GM12878 (cell line): ENCODE measurements at regions not wholly inside any gene's neighbourhood (a gene's known extent, or its start where the extent isn't known, plus 50 kb on each side); places are given as distances from the start of the nearest gene placed in this dataset.

ENCODE experiments used
- ATAC-seq: fragments of 200-7000 bp; cut with Tn5 transposase; 3 replicates; pipeline ENCODE4 v1.9.1; 2020; ENCODE audit warnings: mild to moderate bottlenecking, moderate library complexity
- BruUV-seq: library from RNA; stranded (reverse); fragments of 400-500 nt; replicated peaks from 2 replicates; lab custom pipeline; 2021; lab: Mats Ljungman, UMichigan
- CTCF ChIA-PET: fragments of 300-600 bp; sonication (Branson Sonifier 250); formaldehyde crosslinking; extraction: SDS; loops from one replicate; lab custom pipeline; 2021; ENCODE audit warnings: inconsistent platforms; lab: Yijun Ruan, JAX
- POLR2A ChIA-PET: fragments of 350-600 bp; formaldehyde crosslinking; extraction: SDS; loops from one replicate; lab custom pipeline; 2021; ENCODE audit warnings: inconsistent platforms; lab: Charles Lee
- RAD21 ChIA-PET: fragments of 300-600 bp; sonication (Branson Sonifier 250); formaldehyde crosslinking; loops from one replicate; lab custom pipeline; 2023; ENCODE audit warnings: antibody characterized with exemption; ENCODE audit not compliant: unreplicated experiment; lab: Charles Lee
- SMC1A ChIA-PET: fragments of 300-600 bp; sonication (Branson Sonifier 250); formaldehyde crosslinking; loops from one replicate; lab custom pipeline; 2023; ENCODE audit not compliant: unreplicated experiment, uncharacterized antibody; lab: Charles Lee
- DNase-seq: peaks from one replicate; pipeline ENCODE4 v3.0.0-alpha.2; 2011; ENCODE audit warnings: low read depth, low spot score
- FAIRE-seq: peaks from 3 replicates; lab custom pipeline; 2011; peaks lifted over from hg19 to GRCh38; lab: Jason Lieb, UNC
- H2AFZ ChIP-seq: 2 replicates; pipeline ENCODE4 v1.6.0; 2011; ENCODE audit warnings: low read depth, low read length, control low read depth; ENCODE audit not compliant: control insufficient read depth
- H3K27ac ChIP-seq: 2 replicates; pipeline ENCODE4 v1.5.1; 2011; ENCODE audit warnings: control low read depth; ENCODE audit not compliant: control insufficient read depth, insufficient read depth
- H3K27me3 ChIP-seq, 2 experiments: replicated peaks in 1 of 2; 2 replicates each; pipeline versions ENCODE4 v1.6.0 to v1.6.1; 2011; ENCODE audit warnings: low read length in 1 of 2; ENCODE audit not compliant: control insufficient read depth in 2 of 2, insufficient read depth in 2 of 2
- H3K36me3 ChIP-seq, 2 experiments: 2 replicates each; pipeline ENCODE4 v1.5.1; 2011; ENCODE audit warnings: low read length in 1 of 2; ENCODE audit not compliant: control insufficient read depth in 2 of 2, insufficient read depth in 2 of 2
- H3K4me1 ChIP-seq: 2 replicates; pipeline ENCODE4 v1.6.1; 2011; ENCODE audit warnings: mild to moderate bottlenecking, low read length, moderate library complexity, mixed read lengths; ENCODE audit not compliant: control insufficient read depth, insufficient read depth
- H3K4me2 ChIP-seq: 2 replicates; pipeline ENCODE4 v1.6.0; 2011; ENCODE audit warnings: control low read depth; ENCODE audit not compliant: control insufficient read depth, insufficient read depth
- H3K4me3 ChIP-seq: fragments of 200-600 bp; sonication (generic); 2 replicates; pipeline ENCODE4 v1.5.1; 2016
- H3K79me2 ChIP-seq: 2 replicates; pipeline ENCODE4 v1.6.0; 2011; ENCODE audit warnings: low read length; ENCODE audit not compliant: control insufficient read depth, insufficient read depth
- H3K9ac ChIP-seq: 2 replicates; pipeline ENCODE4 v1.8.0; 2011; ENCODE audit warnings: low read length, control low read depth, mixed read lengths; ENCODE audit not compliant: control insufficient read depth, insufficient read depth
- H3K9me3 ChIP-seq: replicated peaks from 3 replicates; pipeline ENCODE4 v1.5.1; 2011; ENCODE audit warnings: mild to moderate bottlenecking, low read length; ENCODE audit not compliant: control insufficient read depth, insufficient read depth
- H4K20me1 ChIP-seq: 2 replicates; pipeline ENCODE4 v1.6.0; 2011; ENCODE audit not compliant: control insufficient read depth, insufficient read depth
- BCL11A ChIP-seq: IDR thresholded peaks from 2 replicates; pipeline ENCODE4 v1.6.1; 2011; ENCODE audit warnings: low read depth, low read length
- CHD4 ChIP-seq: fragments of 200-600 bp; sonication (generic); IDR thresholded peaks from 2 replicates; pipeline ENCODE4 v1.6.1; 2016; ENCODE audit warnings: mild to moderate bottlenecking
- GABPA ChIP-seq: IDR thresholded peaks from 2 replicates; pipeline ENCODE4 v1.6.1; 2014; ENCODE audit warnings: antibody characterized with exemption, low read depth, mild to moderate bottlenecking, inconsistent platforms
- HCFC1 ChIP-seq: fragments of 150-350 bp; IDR thresholded peaks from 2 replicates; pipeline ENCODE4 v1.6.1; 2014; ENCODE audit warnings: low read length
- KDM1A ChIP-seq: fragments of 200-600 bp; sonication (generic); IDR thresholded peaks from 2 replicates; pipeline ENCODE4 v1.6.1; 2016; ENCODE audit warnings: borderline replicate concordance
- MTA3 ChIP-seq: IDR thresholded peaks from 2 replicates; pipeline ENCODE4 v1.6.1; 2012; ENCODE audit warnings: low read length, inconsistent platforms, borderline replicate concordance
- NFYB ChIP-seq: IDR thresholded peaks from 2 replicates; pipeline ENCODE4 v1.6.1; 2011; ENCODE audit warnings: low read depth, mild to moderate bottlenecking, low read length, improper control_type of control experiment, moderate library complexity; ENCODE audit not compliant: insufficient read depth
- RB1 ChIP-seq: fragments of 450-650 bp; formaldehyde crosslinking; IDR thresholded peaks from 2 replicates; pipeline ENCODE4 v1.6.1; 2017; ENCODE audit warnings: mild to moderate bottlenecking, borderline replicate concordance
- SMAD1 ChIP-seq: fragments of 450-650 bp; IDR thresholded peaks from 2 replicates; pipeline ENCODE4 v1.6.1; 2018; ENCODE audit warnings: mild to moderate bottlenecking, low read depth; ENCODE audit not compliant: partially characterized antibody
- SRF ChIP-seq, 2 experiments: IDR thresholded peaks; 2 replicates each; pipeline ENCODE4 v1.6.1; 2011; ENCODE audit warnings: low read depth in 2 of 2, low read length in 2 of 2, mild to moderate bottlenecking in 1 of 2, moderate library complexity in 1 of 2
- SUPT20H ChIP-seq: IDR thresholded peaks from 2 replicates; pipeline ENCODE4 v1.6.1; 2011; ENCODE audit warnings: low read depth, mild to moderate bottlenecking, low read length, moderate library complexity, borderline replicate concordance; ENCODE audit not compliant: control insufficient read depth
- TCF3 ChIP-seq: IDR thresholded peaks from 2 replicates; pipeline ENCODE4 v1.6.1; 2012; ENCODE audit warnings: low read depth, mild to moderate bottlenecking, low read length, borderline replicate concordance; ENCODE audit not compliant: insufficient read depth
- WGBS: methylation state at CpG from one replicate; pipeline ENCODE4 v1.1.6; 2016; ENCODE audit warnings: low lambda C conversion rate; ENCODE audit not compliant: insufficient replicate concordance, insufficient coverage; ENCODE audit errors: missing lambda C conversion rate; 5-methylcytosine and 5-hydroxymethylcytosine counted together
- in situ Hi-C: fragments of 300-500 bp; cut with MboI; formaldehyde crosslinking; loops from 9 replicates; pipeline ENCODE4 v1.14.3; 2018; ENCODE audit warnings: mixed read lengths
- intact Hi-C: fragments of 100-400 bp; cut with micrococcal nuclease; formaldehyde crosslinking; loops from one replicate; pipeline ENCODE4 v1.14.2; 2022; ENCODE audit not compliant: unreplicated experiment

DNA sequence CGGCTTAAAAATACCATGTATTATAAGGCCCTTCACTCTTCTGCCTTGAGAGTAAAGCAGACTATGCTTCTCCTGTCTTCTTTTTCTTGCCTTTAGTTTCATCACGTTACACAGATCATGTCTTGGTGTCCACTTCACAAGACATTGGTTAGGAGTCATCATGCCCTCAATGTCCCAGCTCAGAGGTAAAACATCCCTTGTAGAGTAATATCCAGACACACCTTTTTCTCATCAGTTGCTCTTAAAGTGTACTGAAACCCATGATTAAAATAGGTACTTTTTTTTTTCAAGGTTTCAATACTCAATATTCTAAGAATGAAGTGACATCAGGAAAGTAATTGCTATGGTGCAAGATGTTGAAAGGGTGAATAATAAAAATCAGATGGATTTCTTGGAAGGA, 267.8 kb downstream of the PMP22 start:
- H4K20me1 ChIP-seq: no peaks in the 10 kb centered on the region
- no peaks in the 10 kb centered on the region for H3K79me2 ChIP-seq
- intact Hi-C loops: no loop called here
- no peak overlapping the region for H2AFZ ChIP-seq
- no peak overlapping the region for H3K4me3 ChIP-seq
- DNase-seq (no peak), FAIRE-seq (no peak), ATAC-seq (no peak)
- no peak overlapping the region for H3K4me2 ChIP-seq
- WGBS: 26% methylated on average over 2 of the region's 2 CpGs
- no peak overlapping the region for H3K27ac ChIP-seq
- no peak overlapping the region for H3K9ac ChIP-seq
- no peaks in the 10 kb centered on the region for H3K36me3 ChIP-seq
- TF ChIP-seq SUPT20H (no peak), SRF (IDR thresholded peaks at IDR 0.05; ENCODE audit: low read depth in 2 of 2, low read length in 2 of 2) (no peak), RB1 (no peak), HCFC1 (no peak), NFYB (no peak), SMAD1 (no peak), CHD4 (no peak)
- H3K4me1 ChIP-seq: no peaks in the 10 kb centered on the region
- CTCF ChIA-PET: no interaction called here
- SMC1A ChIA-PET: no interaction called here
- RAD21 ChIA-PET: no interaction called here
- POLR2A ChIA-PET: no interaction called here
- H3K27me3 ChIP-seq: no peaks in the 10 kb centered on the region
- no TSS peak for BruUV-seq
- in situ Hi-C loops: no loop called here
- H3K9me3 ChIP-seq: no peaks in the 10 kb centered on the region

DNA sequence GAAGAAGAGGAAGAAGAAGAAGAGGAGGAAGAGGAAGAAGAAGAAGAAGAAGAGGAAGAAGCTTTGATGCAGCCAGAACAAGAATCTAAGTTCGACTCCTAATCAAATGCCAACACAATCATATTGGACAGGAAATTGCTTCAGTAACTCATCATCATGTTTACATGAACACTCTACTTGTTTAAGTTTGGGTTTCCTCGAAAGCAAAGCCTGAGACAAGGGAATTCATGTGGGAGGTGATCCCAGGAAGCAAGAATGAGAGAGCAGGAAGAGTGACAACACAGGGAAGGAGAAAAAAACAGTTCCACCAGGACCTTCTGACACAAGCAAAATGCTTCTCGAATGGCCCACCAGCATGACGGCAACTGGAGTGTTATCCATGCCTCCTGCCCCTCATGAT, 279.0 kb downstream of the PMP22 start:
- POLR2A ChIA-PET: no interaction called here
- Histone ChIP-seq H4K20me1 (no peaks in the 10 kb centered on the region), H2AFZ (no peak overlapping the region), H3K27me3 (no peaks in the 10 kb centered on the region), H3K4me2 (no peak overlapping the region), H3K9ac (no peak overlapping the region), H3K9me3 (no peaks in the 10 kb centered on the region; the same call in 2 of the 3 replicates), H3K4me1 (no peaks in the 10 kb centered on the region), H3K36me3 (no peaks in the 10 kb centered on the region), H3K4me3 (no peak overlapping the region), H3K27ac (no peak overlapping the region), H3K79me2 (no peaks in the 10 kb centered on the region)
- no peak for DNase-seq
- CTCF ChIA-PET: no interaction called here
- RAD21 ChIA-PET: no interaction called here
- in situ Hi-C loops: loop anchor here (10.0 kb wide), 1 partner anchor 59 kb away; no protein-coding TSS in a partner anchor
- no peak for FAIRE-seq
- no peak for TF ChIP-seq MTA3
- no peak for TF ChIP-seq KDM1A
- no peak for TF ChIP-seq BCL11A
- TF ChIP-seq GABPA: no peak
- TF ChIP-seq TCF3: no peak
- SMC1A ChIA-PET: no interaction called here
- BruUV-seq: no TSS peak
- ATAC-seq: no peak
- WGBS: 22% methylated on average over 4 of the region's 4 CpGs
- intact Hi-C loops: no loop called here
